ENCODE measurements at regions not wholly inside any gene's neighbourhood (a gene's known extent, or its start where the extent isn't known, plus 50 kb on each side); places are given as distances from the start of the nearest gene placed in this dataset.
A peak's percentile ranks its signal among the peaks of the same experiment; 100 is the strongest.

DNA sequence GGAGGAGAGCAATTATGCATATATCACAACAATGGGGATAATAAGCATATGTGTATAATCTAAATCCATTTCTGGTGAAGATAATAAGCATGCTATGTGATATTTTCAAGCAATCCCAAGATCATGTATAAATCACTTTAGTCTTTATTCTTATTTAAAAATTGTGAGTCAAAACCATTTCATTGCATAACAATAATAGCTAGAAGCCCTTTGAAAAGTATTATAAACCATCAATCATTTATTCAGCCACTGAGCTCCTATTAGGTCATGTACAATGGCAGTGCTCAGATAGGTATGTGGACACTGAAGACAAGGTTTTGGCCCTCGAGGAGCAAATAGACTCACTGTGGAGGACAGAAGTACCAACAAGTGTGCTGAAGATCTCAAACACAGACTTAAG lies 113.1 kb downstream of the CDCA7 start:
- no peak for DNase-seq (ENCODE audit: low read depth, low spot score)

DNA sequence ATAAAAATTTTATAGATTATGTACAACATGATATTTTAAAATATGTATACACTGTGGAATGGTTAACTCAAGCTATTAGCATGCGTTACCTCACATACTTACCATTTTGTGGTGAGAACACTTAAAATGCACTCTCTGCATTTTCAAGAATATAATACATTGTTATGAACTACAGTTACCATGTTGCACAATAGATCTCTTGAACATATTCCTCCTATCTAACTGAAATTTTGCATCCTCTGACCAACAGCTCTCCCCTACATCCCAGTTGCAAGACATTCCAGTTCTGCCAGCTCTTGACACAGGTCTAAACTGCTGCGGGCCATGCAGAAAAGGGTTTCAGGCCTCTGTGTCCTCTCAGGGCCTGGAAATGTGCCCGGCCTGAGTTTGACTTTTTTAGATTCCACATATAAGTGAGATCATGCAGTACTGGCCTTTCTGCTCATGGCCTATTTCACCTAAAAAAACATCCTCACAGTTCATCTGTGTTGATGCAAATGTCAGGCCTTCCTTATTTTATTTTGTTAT lies 113.7 kb downstream of the CDCA7 start:
- no peak for DNase-seq (ENCODE audit: low read depth, low spot score)

DNA sequence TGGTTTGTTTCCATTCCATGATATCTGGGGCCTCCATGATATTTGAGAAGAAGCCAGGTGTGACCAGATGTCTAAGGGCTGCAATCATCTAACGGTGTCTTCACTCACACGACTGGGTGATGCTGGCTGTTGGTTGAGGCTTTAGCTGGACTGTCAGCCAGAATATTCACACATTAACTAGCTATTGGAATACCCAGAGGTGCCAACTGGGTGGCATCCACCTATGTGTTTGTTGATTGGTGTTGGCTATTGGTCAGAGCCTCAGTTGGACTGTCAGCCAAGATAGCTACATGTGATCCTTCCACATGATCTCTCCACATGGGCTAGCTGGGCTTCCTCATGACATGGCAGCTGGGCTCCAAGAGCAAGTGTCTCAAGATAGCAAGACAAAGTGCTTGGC lies 117.4 kb downstream of the CDCA7 start:
- no peak for DNase-seq (ENCODE audit: low read depth, low spot score)

DNA sequence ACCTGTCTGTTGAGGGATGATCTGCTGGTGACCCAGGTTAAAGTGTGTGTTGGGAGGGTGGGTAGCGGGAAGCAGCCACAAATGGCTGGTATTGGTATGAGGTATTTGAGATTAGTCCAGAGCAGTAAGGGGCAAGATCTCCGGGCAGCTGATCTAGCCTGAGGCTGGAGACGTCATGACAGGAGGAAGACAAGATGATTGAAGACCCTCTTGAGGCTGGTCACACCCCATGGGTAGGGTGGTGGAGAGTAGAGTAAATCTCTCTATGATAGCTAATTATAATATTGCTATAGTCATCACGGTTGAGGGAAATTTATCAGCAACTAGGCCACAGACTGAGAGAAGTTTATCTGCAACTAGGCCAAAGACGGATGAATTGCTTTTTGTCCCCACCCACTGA lies 128.5 kb downstream of the CDCA7 start:
- DNase-seq (ENCODE audit: low read depth, low spot score): no peak

DNA sequence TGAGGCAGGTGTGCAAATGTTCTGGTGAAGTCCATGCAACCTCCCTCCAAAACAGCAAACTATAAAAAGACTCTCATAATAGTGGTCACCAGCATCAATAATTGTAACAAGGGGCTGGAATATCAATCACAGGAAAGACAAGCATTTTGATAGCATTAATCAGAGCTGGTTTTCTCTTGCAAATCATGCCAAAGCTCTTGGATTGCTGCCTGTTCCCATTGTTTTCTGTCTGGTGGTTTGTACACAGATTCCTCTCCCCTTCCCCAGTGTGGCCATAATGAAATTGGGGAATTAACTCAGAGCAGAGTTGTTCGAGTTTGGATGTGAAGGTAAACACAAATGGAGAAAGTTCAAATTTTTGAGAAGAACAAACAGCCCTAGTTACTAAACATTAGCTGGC lies 134.2 kb downstream of the CDCA7 start:
- no peak for DNase-seq (ENCODE audit: low read depth, low spot score)

DNA sequence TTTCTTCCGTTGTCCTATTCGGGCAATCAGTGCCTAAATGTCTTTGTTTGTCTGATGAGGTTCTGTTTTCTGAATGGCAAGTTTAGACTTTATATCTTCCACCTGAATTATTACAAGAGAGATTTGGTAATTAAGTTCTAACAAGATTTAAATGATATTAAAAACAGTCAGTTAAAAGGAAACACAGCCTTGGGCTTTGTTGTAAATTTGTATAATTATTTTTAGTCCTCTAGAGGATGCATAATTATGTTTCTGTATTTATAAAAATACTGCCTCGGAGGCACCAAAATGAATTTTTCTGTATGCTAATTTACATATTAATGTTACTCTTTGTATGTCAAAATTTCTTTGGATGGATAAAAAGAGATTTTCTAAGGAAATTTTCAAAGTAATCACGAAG lies 136.7 kb downstream of the CDCA7 start:
- no peak for DNase-seq (ENCODE audit: low read depth, low spot score)

DNA sequence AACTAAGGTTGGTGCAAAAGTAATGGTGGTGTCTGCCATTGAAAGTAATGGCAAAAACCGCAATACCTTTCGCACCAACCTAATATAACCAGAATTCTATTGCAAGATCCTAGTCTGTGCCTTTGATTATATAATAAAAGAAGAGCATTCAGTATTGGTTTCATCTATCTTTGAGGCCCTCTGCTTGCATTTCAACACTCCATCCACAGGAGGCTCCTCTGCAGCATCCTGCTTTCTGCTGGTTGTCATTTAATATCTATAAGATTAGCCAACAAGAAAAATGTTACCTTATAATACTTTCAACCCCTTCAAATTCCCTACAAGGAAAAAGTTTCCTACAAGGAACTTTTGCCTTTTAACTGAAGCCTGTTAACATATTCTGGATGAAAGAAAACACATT lies 139.2 kb downstream of the CDCA7 start:
- no peak for DNase-seq (ENCODE audit: low read depth, low spot score)

DNA sequence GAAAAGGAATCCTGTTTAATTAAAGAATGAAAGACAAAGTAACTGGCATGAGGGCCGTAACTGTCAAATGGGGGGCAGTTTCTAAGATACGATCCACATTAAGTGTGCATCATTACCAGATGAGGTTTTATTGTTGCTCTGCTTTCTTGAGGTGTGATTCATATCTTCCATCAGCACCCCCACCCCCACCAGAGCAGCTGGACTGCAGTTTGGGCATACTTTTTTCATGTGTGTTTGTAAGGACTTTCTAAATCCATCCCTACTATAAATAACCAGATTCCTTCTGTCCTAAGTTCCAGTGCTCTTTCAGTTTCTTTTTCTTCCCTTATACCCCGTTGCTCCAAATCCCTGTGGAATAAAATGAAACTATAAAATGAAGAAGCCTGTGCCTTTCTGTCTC lies 142.1 kb downstream of the CDCA7 start:
- no peak for DNase-seq (ENCODE audit: low read depth, low spot score)

DNA sequence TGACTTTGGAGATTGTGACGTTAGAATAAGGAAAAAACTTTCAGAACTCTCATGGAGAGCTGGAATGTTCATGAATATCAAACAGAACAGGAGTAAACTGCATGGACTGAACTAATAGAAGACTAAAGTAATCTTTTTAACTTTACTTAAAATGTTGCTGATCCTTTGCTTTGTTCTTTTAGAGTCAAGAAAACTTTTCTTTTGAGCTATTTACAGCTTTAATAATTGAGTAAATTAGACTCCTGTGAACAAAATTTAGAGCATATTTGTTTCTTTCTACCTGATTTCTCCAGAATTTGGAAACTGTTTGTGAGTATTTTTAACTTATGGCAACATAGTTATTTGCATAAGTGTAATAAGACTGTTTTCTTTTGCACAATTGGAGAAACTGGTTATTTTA lies 146.3 kb downstream of the CDCA7 start:
- DNase-seq (ENCODE audit: low read depth, low spot score): no peak

DNA sequence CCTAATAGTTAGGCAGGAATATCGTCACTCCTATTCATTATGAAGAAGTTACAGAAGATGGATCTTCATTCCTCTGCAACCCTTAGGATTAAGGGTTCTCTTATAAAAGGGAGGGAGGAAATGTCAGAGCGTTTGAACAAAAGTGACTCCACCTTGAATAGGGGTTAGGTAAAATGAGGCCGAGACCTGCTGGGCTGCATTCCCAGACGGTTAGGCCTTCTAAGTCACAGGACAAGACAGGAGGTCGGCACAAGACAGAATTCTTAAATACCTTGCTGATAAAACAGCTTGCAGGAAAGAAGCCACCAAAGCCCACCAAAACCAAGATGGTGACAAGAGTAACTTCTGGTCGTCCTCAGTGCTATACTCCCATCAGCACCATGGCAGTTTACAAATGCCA lies 147.6 kb downstream of the CDCA7 start:
- DNase-seq (ENCODE audit: low read depth, low spot score): no peak

DNA sequence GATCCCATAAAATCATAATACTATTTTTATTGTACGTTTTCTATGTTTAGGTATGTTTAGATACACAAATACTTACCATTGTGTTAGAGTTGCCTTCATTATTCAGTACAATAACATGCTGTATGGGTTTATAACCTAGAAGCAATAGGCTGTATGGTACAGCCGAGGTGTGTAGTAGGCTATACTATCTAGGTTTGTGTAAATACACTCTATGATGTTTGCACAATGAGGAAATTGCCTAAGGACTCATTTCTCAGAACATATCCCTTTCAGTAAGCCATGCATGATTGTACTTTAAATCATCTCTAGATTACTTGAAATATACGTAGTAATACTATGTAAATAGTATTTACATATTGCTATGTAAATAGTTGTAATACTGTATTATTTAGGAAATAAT lies 156.7 kb downstream of the CDCA7 start:
- no peak for DNase-seq (ENCODE audit: low read depth, low spot score)

DNA sequence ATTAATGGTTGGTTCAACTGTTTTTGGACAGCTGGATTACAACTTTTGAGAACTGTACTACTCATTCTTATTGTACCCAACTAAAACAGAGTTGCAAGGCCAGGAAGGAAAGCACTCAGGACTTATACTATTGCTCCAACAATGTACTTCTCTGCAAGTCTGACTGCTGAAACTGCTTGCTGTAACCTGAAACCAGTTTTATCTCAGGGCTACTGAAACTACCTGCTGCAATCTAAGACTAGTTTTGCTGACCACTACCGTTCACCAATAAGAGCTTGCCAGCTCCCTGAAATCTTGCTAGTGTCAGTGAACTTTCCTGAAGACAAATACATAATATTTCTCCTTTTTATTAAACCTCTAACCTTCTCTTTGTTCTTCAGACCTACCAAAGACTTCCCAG lies 157.3 kb downstream of the CDCA7 start:
- DNase-seq (ENCODE audit: low read depth, low spot score): no peak

DNA sequence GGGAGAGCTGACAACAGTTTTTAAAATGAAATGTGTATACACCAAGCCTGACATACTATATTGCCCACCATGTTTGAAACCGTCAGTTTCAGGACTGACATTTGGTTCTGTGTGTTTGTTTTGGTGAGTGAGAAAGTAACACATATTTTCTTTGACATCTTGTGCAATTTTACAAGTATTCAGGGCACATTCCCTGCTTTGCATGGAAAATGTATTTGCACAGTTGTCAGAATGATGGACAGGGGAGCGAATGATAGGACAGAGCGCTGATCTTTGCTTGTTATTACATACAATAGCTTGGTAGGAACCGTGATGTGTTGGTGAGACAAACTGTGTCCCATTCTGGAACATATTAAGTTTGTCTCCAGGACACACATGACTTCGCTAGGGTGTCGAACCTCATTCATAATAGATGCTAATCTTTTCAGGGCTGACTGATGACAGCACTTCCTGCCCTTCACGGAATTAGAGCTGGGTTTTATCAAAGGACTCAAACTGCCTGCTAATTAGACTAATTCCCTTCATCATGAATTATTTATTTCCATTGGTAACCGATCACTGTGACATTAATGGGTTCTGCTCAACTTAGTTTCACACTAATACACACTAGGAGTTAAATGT lies 158.5 kb downstream of the CDCA7 start:
- no peak for DNase-seq (ENCODE audit: low read depth, low spot score)

DNA sequence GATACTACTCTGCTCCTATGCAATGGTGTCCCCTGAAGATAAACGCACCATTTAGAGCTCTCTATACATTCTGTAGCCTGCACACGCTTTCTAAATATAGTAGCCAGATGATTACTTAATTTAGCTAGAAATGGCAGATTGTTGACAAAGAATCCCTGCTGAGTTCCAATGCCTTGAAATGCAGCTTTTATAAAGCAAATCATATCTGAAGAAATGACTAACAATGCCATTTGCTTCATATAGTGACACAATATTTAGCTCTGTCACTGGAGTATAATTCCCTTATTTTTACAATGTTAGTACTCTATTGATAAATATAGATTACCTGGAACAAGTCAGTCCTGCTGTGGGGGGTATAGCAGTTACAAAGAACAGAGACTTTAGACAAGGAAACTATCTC lies 166.2 kb downstream of the CDCA7 start:
- DNase-seq (ENCODE audit: low read depth, low spot score): no peak

DNA sequence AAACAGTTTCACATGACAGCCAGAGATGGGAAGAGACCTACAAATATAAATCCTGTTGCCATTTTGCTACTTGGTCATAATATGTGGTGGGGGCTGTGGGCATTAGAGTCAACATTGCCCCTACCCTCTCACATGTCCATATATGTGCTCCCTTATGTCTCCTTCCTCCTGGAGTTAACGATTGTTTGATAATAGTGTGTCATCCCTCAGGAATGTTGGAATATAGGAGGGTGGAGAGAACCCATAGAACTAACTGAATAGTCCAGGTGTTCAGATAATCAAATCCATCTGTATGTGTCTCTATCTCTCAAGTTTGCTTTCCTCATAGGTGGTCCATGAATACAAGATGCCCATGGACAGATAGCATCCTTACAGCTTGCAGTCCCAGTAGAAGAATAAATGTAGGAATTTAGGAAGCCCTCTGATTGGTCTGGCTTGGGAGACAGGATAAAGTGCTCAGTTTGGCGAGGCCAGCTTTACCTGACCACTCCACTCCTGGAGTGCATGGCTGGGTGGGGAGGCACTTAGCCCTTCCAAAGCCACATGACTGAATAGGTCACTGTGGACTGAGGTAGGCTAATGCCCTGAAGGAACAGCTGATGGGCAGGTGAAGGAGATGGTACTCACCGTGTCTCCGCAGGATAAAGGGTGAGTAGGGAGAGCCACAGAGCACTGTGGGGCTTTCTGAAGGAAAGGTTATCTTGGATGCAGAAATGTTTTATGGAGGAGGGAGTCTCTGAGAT lies 166.9 kb downstream of the CDCA7 start:
- no peak for DNase-seq (ENCODE audit: low read depth, low spot score)

DNA sequence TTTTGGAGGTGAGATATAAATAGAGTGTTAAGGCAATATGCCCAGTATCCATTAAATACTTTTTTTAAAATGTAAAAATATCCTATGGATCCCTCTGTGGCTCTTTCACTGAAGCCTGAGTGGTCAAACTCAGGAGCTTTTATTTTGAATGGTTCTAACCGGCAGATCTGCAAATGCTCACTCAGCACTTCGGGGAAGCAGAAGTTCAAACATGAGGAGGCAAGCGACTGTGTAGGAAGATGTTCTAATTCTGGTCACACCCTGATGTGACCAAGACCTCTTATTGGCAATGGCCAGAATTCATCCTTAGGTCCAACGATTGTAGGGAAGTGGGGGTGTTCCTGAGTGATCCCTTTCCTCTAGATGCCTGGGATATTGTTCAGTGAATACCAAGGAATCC lies 168.8 kb downstream of the CDCA7 start:
- no peak for DNase-seq (ENCODE audit: low read depth, low spot score)

DNA sequence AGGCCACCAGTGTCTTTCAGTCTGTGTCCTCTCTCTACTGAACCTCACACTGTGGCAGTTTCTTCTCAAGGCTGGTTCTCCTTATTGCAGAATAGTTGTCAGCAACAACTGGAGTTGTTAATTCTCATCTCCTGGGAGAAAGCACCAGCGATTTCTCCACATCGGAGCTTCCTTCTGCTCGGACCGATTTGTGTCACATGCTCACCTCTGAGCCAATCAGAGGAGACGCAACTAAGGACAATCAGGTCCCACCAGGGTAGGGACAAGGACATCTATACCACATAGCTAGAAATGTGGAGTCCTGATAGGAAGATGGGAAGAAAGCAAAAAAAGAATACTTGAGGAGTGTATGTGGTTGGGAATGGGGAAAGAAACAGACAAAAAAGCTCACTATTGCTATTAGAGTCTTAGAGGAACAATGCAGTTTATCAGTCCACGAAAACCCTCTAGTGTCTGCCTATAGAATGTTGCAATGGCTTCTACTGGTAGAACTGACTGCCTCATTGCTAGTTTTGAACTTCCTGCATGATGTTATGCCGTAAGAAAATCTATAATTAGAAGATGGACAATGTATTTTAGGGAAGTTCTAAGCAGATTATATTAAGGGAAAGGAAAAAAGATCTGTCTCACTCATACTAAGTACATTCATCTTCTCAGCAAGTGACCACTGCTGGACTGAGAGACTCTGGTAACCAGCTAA lies 169.7 kb downstream of the CDCA7 start:
- no peak for DNase-seq (ENCODE audit: low read depth, low spot score)

DNA sequence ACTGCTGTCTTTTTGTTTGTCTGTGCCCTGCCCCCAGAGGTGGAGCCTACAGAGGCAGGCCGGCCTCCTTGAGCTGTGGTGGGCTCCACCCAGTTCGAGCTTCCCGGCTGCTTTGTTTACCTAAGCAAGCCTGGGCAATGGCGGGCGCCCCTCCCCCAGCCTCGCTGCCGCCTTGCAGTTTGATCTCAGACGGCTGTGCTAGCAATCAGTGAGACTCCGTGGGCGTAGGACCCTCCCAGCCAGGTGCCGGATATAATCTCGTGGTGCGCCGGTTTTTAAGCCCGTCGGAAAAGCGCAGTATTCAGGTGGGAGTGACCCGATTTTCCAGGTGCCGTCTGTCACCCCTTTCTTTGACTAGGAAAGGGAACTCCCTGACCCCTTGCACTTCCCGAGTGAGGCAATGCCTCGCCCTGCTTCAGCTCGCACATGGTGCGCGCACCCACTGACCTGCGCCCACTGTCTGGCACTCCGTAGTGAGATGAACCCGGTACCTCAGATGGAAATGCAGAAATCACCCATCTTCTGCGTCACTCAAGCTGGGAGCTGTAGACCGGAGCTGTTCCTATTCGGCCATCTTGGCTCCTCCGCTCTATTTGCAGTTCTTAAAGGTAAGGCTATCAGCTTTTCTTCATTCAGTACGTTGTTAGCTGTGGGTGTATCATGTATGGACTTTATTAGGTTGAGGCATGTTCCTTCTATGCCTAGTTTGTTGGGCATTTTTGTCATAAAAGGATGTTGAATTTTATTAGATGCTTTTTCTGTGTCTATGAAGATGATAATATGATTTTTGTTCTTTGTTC lies 178.3 kb downstream of the CDCA7 start:
- peak; percentile 23 for DNase-seq (ENCODE audit: low read depth, low spot score)

DNA sequence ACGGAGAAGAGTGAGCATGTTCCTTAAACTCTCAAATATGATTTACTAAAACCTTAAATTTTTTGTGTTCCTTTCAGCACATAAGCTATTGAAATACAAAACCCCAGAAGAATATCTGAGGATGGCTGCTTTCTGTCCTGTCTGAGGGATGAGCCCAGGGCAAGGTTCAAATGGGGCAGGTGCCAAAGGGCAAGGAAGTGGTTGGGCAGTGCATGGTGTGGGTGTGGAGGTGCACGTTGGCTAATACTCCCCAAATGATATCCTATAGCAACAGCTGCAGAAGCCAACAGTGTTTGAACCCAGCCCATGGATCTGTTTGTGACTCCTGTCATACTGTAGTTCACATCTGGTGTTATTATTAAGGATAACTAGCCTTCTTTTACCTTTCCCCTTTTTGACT lies 183.0 kb downstream of the CDCA7 start:
- no peak for DNase-seq (ENCODE audit: low read depth, low spot score)

DNA sequence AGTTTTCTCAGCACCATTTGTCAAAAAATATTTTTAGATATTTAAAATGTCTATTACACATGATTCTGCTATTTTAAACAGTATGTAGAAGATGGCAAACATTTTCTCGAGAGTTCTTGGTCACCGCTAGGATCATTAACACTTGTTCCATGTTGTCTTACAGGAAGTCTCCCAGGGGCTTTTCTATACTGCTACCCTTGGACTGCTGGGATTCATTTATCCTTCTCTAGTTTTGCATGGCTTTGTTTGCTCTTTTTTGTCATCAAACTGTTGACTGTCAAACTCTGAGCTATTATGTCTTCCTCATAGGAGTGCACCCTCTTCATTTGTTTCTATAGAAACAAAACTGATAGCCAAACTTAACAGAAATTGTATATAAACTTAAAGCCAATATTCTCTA lies 184.9 kb downstream of the CDCA7 start:
- DNase-seq (ENCODE audit: low read depth, low spot score): no peak

DNA sequence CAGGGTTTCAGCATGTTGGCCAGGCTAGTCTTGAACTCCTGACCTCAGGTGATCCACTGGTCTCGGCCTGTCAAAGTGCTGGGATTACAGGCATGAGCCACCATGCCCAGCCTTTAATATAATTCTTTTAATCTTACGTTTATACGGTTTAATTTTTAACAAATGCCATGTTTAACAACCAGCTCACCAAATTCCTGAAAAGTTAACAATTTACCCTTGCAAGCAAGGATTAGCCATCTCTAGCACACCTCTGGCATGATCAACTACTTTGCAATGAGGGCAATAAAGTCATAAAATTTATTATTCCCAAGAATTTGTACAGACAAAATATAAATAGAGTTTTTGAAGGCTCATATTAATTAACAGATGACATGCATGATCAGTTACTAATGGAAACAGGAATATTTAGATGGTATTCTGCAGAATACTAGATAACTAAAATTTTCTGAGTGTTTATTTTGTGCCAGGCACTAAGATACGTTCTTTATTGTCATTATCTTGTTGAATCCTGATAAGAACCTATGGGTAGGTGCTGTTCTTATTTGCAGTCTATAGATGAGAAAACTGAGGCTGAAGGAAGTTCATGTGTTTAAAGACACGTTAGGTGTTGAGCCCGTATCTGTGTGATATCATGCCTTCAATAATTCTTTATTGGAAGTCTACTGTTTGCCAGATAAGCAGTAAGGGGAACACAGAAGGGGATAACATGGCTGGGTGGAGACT lies 190.1 kb downstream of the CDCA7 start:
- DNase-seq (ENCODE audit: low read depth, low spot score): no peak
